GM19043 (cell line): ENCODE measurements at regions not wholly inside any gene's neighbourhood (a gene's known extent, or its start where the extent isn't known, plus 50 kb on each side); places are given as distances from the start of the nearest gene placed in this dataset.

Experiments used
- ATAC-seq: cut with Tn5 transposase; IDR thresholded peaks from one replicate; pipeline ENCODE4 v1.9.1; 2021; ENCODE audit warnings: low read depth; ENCODE audit not compliant: unreplicated experiment

- ATAC-seq: no peak
Measured at GRCh38 chr18:73807551-73808192, 340.0 kb downstream of the FBXO15 start.

DNA sequence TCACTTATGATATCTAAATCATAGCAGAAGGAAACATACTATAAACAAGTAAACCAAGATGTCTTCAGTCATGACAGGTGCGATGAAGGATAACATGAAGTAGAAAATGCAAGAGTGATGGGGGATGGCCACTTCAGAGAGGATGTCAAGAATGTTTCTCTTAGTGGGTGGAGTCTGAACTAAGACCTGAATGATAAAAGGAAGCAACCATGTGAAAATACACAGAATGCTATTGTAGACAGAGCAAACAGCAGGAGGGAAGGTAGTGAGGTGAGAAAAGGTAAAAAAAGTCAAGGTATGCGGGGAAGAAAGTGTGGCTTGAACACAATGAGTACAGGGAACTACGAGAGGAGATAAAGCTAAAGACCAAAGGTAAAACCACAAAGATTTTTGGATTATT lies 341.6 kb downstream of the FBXO15 start:
- no peak for ATAC-seq

DNA sequence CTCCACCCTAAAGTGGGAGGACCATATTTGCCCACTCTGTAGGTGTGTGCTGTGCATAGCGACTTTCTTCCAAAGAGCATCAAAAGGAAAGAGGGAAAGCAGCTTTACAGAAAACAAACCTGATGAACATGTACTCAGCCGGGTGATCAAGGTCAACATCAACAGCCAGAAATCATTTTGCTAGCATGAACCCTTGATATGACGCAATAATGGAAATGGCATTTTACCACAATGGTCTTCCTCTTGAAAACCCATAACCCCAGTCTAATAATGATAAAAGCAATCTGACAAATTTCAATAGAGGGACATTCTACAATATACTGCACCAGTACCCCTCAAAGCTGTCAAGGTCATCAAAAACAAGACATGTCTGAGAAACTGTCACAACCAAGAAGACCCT lies 350.2 kb downstream of the FBXO15 start:
- ATAC-seq: no peak

- no peak for ATAC-seq
Measured at GRCh38 chr18:73793386-73793785, 354.2 kb downstream of the FBXO15 start.

DNA sequence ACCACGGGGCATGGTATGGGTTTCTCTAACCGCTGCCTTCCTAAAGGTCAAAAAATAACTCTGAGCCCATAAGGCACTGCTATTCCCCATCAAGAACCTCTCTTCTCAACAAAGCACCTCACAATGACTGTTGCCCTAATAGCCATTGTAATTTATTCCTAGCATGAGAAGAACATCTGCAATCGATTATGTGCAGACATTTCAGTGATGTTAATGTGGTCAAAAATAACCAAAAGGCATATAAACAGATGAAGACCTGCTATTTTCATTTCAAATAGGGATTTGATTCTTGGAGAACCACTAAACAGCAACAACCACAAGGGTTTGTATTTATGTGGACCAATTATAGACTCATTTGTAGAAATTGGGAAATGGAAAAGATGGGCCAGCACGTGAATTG lies 356.6 kb downstream of the FBXO15 start:
- no peak for ATAC-seq

DNA sequence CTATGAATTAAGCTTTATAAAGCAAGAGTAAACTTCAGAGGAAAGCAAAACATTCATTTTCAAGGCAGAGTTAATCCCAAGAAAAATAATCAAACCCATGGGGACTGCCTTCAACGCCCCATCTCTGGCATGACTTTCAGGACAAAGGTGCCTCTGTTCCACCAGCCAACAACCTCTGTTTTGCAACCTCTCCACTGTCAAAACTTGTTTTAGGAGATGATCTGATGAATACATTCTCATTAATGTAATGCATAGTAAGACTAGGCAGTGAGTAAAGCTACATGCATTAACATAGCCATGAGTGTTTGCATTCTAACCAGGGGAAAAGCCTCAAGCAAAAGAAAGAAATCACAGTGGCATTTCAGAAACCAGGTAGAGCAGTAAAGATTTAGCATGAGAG lies 357.0 kb downstream of the FBXO15 start:
- no peak for ATAC-seq

GRCh38 chr18:73787316-73787715 lies 360.3 kb downstream of the FBXO15 start:
- ATAC-seq: no peak

GRCh38 chr18:73785300-73785699 lies 362.3 kb downstream of the FBXO15 start:
- no peak for ATAC-seq

DNA sequence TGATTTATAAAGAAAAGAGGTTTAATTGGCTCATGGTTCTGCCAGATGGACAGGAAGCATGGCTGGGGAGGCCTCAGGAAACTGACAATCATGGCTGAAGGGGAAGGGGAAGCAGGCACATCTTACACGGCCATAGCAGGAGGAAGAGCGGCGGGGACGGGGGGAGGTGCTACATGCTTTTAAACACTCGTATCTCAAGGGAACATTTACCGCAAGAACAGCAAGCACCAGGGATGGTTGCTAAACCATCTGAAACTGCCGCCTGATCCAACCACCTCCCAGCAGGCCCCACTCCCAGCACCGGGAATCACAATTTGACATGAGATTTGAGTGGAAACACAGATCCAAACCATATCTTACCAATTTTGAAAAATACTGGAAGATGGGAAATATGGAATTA lies 362.8 kb downstream of the FBXO15 start:
- no peak for ATAC-seq

GRCh38 chr18:73782405-73782804 lies 365.2 kb downstream of the FBXO15 start:
- ATAC-seq: no peak

- no peak for ATAC-seq
Measured at GRCh38 chr18:73780218-73780617, 367.4 kb downstream of the FBXO15 start.

DNA sequence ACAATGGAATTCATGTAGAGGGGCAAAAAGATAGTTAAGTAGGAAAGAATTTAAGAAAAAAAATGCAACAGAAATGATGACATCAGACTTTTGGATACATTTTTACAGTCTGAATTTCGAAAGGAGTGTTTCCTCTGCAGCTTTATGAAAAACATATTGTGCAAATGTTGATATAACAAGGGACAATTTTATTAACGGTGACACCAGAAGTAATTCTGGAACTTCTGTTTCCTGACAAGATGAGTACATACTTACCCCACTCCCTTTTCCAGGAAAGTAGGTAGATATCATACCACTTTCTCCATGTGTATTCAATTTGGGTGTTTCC lies 369.6 kb downstream of the FBXO15 start:
- ATAC-seq: no peak

GRCh38 chr18:73777356-73778031 lies 370.1 kb downstream of the FBXO15 start:
- no peak for ATAC-seq

DNA sequence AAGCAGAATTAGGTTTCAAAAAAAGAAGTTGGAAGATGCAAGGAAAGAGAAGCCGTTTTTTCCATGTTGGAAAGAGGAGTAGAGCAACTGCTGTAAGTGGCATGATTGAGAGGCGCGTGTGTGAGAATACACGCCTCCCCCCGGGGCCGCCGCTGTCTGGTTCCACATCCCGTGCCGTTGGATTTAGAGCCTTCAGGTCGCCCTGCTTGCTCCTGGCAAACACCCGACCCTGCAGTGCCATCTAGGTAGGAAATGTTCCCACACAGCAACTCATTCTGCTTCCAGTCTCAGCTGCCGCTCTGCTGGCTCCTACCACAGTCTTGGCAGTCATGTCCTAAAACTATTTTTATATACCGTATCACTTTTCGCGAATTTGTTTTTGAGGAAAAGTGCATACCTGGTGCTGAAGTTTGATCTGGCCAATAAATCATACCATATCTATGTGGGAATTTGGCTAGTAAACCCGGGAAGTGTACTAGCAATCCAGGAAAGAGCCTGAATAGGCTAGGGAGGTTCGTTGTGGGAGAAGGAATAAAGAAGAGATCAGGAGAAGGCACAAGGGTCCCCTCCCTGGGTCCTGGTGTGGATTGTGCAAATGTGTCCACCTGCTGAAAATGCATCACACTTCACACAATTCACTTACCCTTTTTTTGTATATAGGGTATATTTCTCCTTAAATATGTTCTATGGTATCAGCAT lies 372.7 kb downstream of the FBXO15 start:
- ATAC-seq: no peak

GRCh38 chr18:73768043-73768442 lies 379.6 kb downstream of the FBXO15 start:
- ATAC-seq: no peak

DNA sequence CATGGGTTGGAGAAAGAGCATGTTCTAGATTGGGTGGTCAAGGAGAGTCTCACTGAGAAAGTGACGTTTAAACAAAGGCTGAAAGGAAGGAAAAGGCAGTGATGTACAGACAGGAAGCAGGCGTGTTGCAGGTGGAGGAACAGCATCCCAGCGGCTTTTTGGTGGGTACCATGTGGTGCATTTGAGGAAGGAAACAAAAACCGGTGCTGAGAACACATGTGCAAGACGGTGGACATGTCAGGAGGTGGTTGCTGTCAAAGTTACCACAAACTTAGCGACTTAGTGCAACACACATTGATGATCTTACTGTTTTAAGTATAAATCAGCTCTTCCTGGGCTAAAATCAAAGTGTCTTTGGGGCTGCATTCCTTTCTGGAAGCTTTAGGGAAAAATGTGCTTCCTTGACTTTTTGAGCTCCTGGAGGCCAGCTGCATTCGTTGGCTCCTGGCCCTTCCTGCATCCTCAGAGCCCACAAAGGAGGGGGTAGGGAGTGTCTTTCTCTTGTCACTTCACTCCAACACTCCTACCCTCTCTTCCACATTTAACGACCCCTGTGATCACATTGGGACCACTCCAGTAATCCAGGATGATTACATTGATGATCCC lies 380.6 kb downstream of the FBXO15 start:
- no peak for ATAC-seq

GRCh38 chr18:73758446-73758845 lies 389.2 kb downstream of the FBXO15 start:
- ATAC-seq: no peak

DNA sequence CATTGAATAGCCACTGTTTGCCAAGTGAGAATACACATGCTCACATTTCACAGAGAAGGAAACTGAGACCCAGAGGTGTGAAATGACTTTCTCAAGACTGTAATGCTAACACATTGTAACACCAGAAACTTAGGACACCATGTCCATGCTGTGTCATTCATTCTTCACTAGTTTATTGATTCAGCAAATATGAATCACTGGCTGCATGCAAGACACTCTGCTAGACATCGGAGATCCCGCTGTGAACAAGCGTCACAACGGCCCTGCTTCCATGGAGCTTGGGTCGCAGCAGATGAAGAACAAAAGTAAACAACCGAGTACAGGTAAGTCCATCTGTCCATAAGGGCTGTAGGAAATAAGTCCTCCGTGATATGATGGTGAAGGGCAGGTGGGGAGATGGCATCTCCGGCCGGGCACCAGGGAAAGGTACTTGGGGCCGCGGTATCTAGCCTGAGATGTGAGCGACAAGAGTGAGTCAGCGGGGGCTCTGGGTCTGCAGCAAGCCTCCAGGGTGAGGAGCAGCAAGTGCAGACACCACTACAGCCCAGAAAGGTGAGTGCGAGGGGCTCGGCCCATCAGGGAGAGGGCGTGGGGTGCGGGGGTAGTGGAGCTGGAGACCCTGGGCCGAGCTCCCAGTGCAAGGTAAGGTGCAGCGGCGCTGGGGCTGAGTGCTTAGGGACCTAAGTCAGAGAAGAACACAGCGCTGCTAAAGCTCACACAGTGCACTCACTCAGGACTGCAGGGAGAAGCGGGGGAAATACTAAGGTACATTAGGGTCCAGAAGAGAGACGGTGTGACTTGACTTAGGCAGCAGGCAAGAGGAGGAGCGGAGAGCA lies 391.2 kb downstream of the FBXO15 start:
- ATAC-seq: no peak

- ATAC-seq: no peak
Measured at GRCh38 chr18:73752965-73753364, 394.7 kb downstream of the FBXO15 start.

- ATAC-seq: no peak
Measured at GRCh38 chr18:73752546-73752945, 395.1 kb downstream of the FBXO15 start.

DNA sequence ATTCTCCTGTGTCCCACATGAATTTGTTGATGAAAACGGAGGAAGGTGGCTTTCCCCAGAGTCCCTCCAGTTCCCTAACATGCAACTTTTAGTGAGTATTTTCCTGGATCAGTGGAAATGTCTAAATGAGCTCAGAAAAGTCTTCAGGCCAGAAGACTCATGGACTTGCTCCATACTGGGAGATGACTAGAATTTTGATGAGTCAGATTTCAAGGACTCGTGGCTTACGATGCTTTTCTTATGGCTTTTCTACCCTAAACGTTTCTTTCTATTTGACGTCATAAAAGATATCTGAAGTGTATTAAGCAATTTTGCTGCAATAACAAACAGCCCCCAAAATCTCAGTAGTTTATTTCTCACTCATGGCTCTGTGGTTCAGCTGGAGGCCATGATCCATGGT lies 397.6 kb downstream of the FBXO15 start:
- ATAC-seq: no peak
